ENCODE measurements at regions not wholly inside any gene's neighbourhood (a gene's known extent, or its start where the extent isn't known, plus 50 kb on each side); places are given as distances from the start of the nearest gene placed in this dataset.

DNA sequence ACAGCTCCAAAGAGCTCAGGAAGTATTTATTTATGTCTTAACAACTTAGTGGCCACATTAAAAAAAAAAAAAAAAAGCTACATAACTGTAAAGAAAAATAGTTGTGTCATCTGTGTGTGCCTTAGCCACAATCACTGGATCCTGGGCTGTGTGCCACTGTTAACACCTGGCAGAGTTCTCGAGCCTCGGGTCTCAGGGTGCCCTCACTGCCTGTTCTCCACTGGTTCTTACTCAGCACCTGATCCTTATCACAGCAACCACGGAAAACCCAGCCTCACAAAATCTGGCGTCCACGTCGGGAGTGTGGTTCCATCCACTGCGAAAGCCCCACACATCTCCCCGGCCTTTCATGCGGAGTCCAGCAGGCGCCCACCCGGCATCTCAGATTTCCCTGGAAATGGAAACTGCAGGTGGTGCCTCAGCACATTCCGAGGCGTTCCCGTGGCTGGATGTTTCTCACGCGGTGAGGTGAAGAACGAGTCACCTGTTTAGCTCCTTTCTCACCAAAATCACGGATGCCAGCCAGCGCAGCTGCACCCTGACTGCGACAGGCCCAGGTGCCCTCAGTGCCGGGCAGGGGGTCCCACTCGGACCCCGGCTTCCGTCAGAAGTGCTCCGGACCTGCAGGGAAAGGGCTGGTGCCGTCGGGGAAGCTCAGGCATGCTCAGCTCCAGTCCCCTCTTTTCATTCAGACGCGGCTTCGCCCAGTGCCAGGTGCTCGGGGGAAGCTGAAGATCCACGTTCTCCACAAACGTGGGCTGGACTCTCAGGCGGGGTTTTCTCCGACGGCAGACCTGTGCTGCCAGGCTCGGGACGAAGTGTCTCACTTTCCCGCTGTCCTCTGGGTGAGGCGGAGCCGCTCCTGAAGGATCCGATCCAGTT, 198.7 kb upstream of the SALL3 start:
- DNase-seq (ENCODE audit: insufficient read length, low spot score) (no peak), FAIRE-seq (no peak)

DNA sequence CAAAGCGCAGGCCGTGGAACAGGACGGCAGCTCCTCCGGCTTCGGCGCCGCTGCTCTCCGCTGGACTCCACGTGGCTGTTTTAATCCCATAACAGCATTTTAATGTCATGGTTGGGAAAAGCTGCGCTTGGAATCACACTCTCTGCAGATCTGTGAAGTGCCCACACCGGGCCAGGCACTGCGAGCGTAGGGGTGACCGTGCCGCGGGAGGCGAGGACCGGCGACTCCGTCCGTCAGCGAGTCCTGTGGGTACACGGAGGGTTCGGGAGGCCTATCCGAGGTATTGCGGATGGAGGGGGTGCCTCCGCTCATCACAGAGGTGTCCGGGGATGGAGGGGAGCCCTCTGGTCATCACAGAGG, 198.0 kb upstream of the SALL3 start:
- no peak for DNase-seq (ENCODE audit: insufficient read length, low spot score)
- no peak for FAIRE-seq

DNA sequence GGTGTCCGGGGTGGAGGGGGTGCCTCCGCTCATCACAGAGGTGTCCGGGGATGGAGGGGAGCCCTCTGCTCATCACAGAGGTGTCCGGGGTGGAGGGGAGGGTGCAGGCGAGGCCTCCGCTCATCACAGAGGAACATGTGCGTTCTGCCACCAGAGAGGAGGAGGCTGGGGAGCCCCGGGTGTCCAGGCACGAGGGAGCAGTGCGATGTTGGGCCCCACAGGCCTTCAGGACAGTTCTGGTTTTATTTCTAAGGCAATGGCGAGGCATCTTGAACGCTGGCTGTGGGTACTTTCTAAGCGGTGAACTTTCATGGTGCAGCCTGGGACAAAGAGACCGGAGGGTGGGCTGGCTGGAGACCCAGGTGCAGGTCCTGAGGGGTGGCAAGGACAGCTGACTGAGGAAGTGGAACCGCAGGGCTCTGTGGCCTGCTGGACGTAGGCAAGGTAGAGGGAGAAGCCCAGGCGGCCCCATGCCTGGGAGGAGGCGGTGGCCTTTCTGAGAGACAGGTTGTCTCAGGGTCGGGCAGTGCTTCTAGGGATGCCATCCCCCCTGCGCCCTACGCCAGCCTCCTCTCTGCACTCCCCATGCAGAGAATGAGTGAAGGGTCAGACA, 196.6 kb upstream of the SALL3 start:
- no peak for FAIRE-seq
- DNase-seq (ENCODE audit: insufficient read length, low spot score): no peak

DNA sequence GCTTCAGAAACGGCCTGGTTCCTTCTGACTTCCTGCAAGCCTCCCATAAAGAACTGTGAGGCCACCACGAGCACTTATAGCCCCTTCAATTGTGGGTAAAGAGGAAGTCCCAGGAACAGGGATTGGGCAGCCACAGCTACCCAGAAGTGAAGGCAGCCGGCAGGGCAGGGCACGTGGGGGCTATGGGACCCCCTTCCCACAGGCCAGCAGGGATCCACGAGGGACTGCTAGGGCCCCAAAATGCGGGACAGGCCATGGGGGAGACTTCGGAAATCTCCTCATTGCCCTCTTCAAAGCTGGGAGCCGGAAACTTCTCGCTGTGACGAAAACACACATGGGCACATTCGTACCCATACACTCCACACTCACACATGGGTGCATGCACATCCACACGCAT, 196.1 kb upstream of the SALL3 start:
- DNase-seq (ENCODE audit: insufficient read length, low spot score) (no peak), FAIRE-seq (no peak)

DNA sequence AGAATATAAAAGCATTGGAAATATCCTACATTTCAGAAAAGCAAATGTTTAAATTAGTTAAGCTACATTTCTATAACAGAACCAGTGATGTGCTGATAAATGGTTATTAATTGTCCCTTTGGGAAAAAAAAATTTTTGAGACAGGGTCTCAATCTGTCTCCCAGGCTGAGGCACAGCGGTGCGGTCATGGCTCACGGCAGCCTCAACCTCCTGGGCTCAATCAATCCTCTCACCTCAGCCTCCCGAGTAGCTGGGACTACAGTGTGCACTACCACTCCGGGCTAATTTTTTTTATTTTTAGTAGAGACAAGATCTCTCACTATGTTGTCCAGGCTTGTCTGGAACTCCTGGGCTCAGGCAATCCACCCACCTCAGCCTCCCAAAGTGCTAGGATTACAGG, 194.8 kb upstream of the SALL3 start:
- DNase-seq (ENCODE audit: insufficient read length, low spot score) (no peak), FAIRE-seq (no peak)

DNA sequence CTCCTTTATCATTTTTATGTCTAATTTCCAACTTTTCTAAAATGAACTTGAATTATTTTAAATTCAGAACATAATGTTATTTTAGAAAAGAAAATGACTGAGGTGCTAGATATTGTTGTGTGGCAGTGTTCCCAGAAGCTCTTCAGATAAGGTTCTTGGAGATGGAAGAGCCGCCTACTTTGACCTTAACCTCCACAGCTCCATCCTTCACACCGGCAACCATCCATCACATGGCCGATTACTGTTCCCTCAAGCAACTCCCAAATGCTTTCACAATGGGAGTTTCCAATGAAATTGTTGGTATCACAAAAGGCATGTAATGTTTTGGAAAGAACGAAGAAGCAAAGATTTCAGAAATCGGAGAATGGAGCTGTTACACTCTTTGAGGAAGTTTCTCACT, 193.9 kb upstream of the SALL3 start:
- DNase-seq (ENCODE audit: insufficient read length, low spot score): no peak
- no peak for FAIRE-seq

DNA sequence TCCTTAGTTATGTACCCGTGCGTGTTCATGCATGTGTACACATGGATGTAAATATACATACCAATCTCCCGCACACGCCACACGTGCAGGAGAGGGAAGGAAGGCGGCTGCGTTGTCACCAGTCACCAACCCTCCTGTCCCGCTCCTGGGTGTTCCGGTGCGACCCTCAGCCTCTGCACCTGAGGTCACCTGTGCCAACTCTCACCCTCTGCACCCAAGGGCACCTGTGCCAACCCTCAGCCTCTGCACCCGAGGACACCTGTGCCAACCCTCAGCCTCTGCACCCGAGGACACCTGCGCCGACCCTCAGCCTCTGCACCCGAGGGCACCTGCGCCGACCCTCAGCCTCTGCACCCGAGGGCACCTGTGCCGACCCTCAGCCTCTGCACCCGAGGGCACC, 192.8 kb upstream of the SALL3 start:
- FAIRE-seq (no peak), DNase-seq (ENCODE audit: insufficient read length, low spot score) (no peak)

DNA sequence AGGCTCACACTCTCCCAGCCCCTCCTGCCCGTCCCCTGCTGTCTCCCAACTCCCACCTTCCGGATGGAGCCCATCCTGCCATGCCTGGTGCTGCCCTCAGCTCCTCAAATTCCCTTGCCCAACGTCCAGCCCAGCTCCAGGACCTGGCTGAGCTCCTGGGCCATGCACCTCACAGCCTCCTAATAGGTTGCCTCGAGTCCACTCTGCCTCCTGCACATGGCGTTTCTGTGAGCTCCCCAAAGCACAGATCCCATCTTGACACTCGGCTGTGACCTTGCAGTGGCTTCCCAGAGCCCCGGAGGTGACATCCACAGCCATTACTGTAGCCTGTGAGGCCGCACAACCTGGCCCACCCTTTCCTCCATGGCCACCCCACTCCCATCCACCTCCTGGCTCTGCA, 191.9 kb upstream of the SALL3 start:
- DNase-seq (ENCODE audit: insufficient read length, low spot score) (no peak), FAIRE-seq (no peak)

DNA sequence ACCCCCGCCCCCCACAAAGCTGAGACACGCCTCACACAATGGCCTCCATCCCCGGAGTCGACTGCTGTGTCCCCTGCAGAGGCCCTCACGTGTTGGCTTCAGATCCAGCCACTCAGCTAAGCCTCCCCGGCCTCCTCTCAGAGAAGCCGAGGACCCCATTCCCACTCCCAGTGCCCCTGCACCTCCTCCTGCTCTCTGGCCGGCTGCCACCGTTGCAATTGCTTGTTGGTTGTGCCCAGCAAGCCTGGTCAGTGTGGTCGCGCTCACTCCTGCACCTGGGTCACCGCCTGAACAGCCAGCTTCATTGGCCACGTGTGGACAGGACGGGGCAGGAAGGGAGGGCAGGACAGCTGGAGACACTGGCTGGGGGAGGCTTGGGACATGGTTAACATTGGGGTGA, 191.5 kb upstream of the SALL3 start:
- DNase-seq (ENCODE audit: insufficient read length, low spot score) (no peak), FAIRE-seq (no peak)

DNA sequence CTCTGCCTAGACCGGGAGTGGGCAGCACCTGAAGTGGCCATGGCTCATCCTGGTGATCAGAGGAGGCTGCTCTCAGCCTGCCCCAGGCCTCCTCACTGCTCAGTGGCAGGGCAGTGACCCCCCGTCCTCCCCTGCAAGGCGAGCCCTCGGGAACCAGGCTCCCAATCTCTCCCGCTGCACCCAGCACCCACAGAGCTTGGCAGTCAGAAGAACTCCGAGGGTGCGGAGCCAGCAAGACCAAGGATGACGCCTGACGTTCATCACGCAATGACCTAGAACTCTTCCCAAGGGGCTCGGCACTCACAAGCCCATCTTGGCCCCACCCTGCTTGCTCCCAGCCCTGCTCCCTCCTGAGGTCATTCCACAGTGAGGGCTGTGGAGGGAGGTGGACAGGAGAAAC, 189.8 kb upstream of the SALL3 start:
- DNase-seq (ENCODE audit: insufficient read length, low spot score) (no peak), FAIRE-seq (no peak)

DNA sequence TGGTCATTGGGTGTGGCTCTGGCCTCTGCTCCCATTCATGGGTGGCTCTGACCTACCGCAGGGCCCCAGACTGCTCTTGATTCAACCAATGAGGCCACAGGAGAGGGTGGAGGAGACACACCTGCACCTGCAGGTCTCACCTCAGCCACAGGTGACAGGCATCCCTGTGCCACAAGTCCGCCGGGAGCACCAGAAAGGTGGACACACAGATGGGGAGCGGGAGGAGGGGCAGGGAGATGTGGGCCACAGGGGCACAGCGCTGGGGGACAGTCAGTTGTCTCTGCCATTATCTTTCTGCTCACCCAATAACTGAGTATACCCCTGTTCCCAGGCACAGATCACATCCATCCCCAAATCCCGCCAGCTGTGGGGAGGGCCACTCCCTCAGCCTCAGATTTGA, 189.1 kb upstream of the SALL3 start:
- FAIRE-seq (no peak), DNase-seq (ENCODE audit: insufficient read length, low spot score) (no peak)

DNA sequence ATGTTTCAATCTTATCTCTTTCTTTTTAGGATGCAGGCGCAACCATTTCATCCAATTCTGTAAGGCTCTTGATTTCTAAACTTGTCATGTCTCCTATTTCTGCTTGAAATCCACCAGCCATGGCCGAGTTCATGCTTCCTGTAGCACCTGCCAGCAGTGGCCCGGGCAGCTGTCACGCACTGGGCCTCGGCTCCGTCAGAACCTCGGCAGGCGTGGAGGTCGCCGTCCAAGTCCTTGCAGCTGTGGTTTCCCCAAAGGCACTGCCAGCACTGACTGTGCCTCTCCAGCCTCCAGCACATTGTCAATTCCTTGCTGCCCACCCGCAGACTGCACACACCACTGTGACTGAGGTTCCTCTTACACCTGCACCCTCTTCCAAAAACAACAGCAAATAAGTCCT, 188.7 kb upstream of the SALL3 start:
- no peak for FAIRE-seq
- DNase-seq (ENCODE audit: insufficient read length, low spot score): no peak

DNA sequence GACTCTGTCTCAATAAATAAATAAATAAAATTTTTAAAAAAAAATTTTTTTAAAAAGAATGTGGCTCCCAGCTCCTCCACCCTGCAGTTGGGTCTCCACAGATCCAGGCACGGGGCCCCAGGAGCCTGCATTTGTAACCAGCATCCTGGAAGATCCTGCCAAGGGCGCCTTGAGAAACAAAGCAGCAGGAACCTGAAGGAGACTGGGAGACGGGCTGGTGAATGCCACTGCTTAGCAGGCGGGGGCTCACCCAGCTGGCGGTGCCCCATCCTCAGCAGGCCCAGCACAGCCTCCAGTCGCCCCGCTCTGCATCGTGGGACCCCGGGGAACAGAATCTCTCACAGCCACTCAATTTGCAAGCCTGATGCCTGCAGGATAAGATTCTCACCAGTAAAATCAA, 187.5 kb upstream of the SALL3 start:
- DNase-seq (ENCODE audit: insufficient read length, low spot score) (no peak), FAIRE-seq (no peak)

DNA sequence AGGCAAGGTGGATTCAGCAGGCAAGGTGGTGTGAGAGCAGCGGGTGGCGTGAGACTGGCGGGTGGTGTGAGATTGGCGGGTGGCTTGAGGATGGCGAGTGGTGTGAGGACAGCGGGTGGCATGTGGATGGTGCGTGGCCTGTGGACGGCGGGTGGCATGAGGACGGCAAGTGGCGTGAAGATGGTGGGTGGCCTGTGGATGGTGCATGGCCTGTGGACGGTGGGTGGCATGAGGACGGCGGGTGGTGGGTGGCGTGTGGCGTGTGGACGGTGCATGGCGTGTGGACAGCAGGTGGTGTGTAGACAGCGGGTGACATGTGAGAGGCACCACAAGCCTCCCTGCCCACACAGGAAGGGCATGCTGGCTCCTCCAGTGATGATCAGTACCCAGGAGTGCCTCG, 186.9 kb upstream of the SALL3 start:
- DNase-seq (ENCODE audit: insufficient read length, low spot score): no peak
- no peak for FAIRE-seq

DNA sequence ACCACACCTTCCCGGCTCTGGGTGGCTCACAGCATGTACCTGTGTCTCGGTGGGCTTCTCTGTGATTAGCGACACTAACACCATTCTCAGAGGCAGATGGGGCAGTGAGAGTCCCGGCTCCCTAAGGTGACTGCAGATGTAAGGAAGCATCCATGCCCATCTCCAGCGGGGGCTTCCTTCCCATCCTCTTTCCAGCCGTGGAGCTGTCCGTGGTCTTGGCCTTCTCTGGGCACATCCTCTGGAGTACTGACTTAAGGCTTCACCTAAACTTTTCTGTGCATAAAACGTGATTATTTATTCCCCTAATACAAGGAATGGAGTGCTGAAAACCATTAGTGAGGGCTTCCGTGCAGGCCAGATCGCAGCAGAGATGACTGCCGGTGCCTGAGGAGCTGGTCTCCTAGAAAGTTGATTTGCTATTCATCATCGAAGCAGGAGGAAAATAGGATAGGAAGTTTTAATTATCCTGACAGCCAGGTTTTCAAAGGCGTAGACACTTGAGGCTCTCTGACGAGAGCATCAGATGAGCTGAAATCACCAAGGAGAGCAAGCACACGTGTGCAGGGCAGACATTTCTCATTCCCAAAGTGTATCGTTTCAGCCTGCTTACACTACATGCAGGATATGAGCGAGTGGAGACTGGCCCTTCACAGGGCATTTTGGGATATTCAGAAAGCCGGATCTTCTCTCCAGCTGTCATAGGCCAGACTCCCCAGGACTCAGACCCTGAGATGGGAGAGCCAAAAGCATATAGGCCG, 186.1 kb upstream of the SALL3 start:
- DNase-seq (ENCODE audit: insufficient read length, low spot score) (no peak), FAIRE-seq (no peak)

DNA sequence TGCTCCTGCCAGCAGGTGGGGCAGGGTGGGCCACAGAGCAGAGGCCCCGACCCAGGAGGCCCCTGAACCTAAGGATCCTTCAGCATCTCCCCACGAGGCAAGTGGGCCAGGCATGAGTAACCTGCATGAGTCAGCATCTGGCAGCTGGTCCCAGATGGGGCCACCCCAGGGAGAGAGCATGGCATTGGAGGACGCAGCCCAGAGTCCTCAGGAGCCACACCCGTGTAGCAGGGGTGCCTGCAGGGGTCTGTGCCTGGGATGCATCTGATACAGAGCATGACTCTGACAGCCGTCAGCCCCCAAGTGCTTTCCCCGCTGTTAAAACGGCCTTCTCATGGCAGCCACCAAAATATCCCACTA, 185.6 kb upstream of the SALL3 start:
- no peak for DNase-seq (ENCODE audit: insufficient read length, low spot score)
- no peak for FAIRE-seq

DNA sequence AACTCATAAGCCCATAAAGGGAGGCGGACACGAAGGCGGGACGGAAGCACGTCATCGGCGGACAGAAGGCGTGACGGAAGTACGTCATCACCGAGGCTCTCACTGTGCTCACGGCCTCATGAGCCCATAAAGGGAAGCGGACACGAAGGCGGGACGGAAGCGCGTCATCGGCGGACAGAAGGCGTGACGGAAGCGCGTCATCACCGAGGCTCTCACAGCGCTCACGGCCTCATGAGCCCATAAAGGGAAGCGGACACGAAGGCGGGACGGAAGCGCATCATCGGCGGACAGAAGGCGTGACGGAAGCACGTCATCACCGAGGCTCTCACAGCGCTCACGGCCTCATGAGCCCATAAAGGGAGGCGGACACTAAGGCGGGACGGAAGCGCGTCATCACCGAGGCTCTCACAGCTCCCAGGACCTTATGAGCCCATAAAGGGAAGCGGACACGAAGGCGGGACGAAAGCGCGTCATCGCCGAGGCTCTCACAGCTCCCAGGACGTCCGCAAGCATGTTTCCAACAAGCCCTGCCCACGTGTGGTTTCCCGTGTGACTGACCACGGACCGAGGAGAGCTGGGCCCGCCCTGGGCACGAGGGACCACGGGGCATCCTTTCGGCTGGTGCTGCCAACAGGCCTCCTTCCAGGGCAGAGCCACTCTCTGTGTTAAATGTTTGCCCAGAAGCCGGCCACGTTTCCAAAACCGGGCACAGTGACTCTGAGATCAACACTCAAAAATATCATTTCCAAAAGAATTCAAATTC, 182.7 kb upstream of the SALL3 start:
- DNase-seq (ENCODE audit: insufficient read length, low spot score) (no peak), FAIRE-seq (no peak)

DNA sequence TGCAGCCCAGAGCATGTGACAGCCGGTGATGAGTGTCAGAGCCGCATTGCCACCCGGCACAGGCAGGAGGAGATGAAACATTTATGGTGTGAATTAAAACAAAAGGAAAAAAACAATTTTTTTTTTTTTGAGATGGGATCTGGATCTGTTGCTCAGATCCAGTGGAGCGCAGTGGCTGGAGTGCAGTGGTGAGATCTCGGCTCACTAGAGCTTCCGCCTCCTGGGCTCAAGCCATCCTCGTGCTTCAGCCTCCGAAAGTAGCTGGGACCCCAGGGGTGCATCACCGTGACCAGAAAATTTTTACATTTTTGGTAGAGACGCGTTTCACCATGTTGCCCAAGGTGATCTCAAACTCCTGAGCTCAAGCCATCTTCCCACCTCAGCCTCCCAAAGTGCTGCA, 182.1 kb upstream of the SALL3 start:
- DNase-seq (ENCODE audit: insufficient read length, low spot score) (no peak), FAIRE-seq (no peak)

DNA sequence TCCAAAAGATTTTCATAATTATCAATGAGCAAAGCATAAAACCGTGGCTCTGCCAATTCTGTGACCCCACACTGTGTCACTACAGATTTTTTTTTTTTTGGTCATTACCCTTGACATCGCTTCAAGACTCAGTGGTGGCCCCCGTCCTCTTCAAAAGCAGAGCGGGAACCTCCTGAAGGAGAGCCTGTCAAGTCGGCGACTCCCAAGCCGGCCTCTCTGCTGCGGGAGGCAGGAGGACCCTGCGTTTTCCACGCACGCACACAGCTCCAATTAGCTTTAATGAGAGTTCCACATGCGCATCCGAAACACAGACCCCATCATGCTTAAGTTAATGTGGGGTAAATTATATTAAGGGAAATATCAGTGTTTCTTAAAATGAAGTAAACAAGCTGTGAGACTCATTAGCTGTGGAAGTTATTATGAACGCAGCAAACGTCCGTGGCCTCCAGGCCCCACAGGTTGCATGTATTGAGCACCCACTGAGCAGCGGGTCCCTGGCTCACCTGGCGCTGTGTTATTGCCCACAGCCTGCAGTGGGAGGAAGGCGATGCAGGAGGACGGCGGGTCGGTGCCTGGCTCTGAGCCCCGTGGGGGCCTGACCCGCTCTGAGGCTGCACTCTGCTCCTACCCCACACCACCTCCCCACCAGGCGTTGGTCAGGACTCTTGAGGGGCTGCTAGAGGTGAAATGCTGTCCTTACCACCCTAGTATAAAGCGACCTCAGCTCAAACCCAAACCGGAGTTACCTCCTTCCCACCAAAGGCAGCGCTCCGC, 181.0 kb upstream of the SALL3 start:
- DNase-seq (ENCODE audit: insufficient read length, low spot score) (no peak), FAIRE-seq (no peak)

DNA sequence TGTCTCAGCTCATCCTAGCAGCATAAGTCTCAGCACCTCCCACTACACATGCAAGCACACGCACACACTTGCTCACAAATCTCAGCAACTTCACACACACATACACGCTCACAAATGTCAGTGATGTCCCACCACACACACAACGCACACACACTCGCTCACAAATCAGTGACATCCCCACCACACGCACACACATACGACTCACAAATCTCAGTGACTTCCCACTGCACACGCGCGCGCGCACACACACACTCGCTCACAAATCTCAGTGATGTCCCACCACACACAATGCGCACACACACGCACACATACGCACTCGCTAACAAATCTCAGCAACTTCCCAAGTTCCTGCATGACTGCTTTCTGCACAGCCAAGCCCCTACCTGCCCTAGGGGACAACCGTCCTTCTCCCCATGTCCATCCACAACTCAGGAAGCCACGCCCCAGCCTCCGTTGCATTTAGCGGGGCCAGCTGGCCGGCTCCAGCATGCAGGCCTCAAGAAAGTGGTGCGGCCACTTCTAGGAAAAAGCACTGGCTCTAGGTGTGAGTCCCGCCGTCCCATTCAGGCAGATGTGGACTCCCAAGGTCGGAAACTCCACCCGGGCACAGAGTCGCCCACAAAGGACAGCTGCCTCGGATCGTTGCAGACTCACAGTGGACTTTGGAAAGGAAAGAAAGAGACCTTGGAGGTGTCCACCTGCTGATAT, 180.1 kb upstream of the SALL3 start:
- DNase-seq (ENCODE audit: insufficient read length, low spot score) (no peak), FAIRE-seq (no peak)

All from HTR-8/SVneo (cell line).